Activated CD8-positive, alpha-beta T cell treated with anti-CD3 and anti-CD28 coated beads for 36 hours (primary cell): ENCODE measurements at regions not wholly inside any gene's neighbourhood (a gene's known extent, or its start where the extent isn't known, plus 50 kb on each side); places are given as distances from the start of the nearest gene placed in this dataset.
A peak's percentile ranks its signal among the peaks of the same experiment; 100 is the strongest.

Experiments used
- ATAC-seq: fragments of 200-7000 bp; cut with Tn5 transposase; one replicate; pipeline ENCODE4 v1.10.0; 2021; ENCODE audit warnings: mild to moderate bottlenecking, moderate library complexity
- CTCF ChIA-PET: fragments of 350-600 bp; sonication (Branson Sonifier 250); formaldehyde crosslinking; loops from one replicate; lab custom pipeline; 2021; ENCODE audit warnings: antibody characterized with exemption; lab: Charles Lee
- POLR2A ChIA-PET: fragments of 350-600 bp; sonication (Branson Sonifier 250); formaldehyde crosslinking; loops from one replicate; lab custom pipeline; 2021; ENCODE audit warnings: antibody characterized with exemption; lab: Charles Lee
- DNase-seq: peaks from one replicate; pipeline ENCODE4 v3.0.0-alpha.2; 2020
- H3K27ac Mint-ChIP-seq: one replicate; pipeline ENCODE4 v1.8.0; 2021; ENCODE audit warnings: mild to moderate bottlenecking, mixed read lengths
- H3K27me3 Mint-ChIP-seq: one replicate; pipeline ENCODE4 v1.8.0; 2021; ENCODE audit warnings: mixed read lengths
- H3K36me3 Mint-ChIP-seq: one replicate; pipeline ENCODE4 v1.8.0; 2021; ENCODE audit warnings: low read depth, mixed read lengths
- H3K4me1 Mint-ChIP-seq: one replicate; pipeline ENCODE4 v1.8.0; 2021; ENCODE audit warnings: low read depth, mixed read lengths
- H3K4me3 Mint-ChIP-seq: one replicate; pipeline ENCODE4 v1.8.0; 2021; ENCODE audit warnings: mild to moderate bottlenecking, moderate library complexity, mixed read lengths
- H3K9me3 Mint-ChIP-seq: one replicate; pipeline ENCODE4 v1.8.0; 2021; ENCODE audit warnings: mixed read lengths
- CTCF ChIP-seq: fragments of 200-600 bp; IDR thresholded peaks from one replicate; pipeline ENCODE4 v1.8.0; 2022; ENCODE audit warnings: antibody characterized with exemption, mild to moderate bottlenecking
- intact Hi-C: fragments of 100-400 bp; cut with micrococcal nuclease; formaldehyde crosslinking; loops from one replicate; pipeline ENCODE4 v1.10.0; 2022

DNA sequence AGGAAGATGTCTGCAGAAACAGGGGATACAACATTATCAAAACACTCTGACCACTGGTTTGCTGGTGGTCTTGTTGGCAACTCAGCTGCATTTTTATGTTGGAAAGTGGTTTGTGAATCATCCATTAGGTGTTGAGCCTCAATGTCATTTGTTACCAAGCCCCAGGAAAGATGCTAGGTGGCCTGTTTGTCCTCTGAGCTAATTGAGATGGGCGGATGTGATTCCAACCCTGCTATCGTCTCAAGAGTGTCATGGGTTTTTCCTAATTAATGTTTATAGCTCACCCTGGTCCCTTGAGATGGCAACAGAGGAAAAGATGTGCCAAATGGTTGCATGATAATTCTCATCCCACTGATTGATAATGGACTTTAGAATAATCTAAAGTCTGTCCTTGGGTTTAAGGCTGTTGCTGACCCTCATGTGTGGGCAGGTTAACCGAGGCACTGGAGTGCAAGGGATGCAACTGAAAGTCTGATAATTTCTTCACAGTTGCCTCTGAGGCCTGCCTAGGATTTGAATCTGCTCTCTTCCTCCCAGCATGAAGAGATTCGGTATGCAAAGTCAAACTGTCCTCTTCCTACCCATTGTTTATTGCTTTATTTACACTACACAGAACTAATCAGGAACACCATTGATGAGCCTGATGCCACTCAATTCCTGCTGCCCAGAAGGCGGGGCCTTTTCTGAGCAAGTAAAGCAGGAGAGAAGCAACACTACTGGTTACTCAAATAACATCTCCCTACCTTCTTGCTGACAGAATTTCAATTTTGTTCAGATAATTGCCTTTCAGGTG, 166.2 kb upstream of the TBC1D5 start:
- ChIA-PET POLR2A (interaction anchor here (0.6 kb wide), 1 partner anchor 43 kb away, joined by 3 read pairs; no protein-coding TSS in a partner anchor), CTCF (no interaction called here)
- no peak for TF ChIP-seq CTCF
- Mint-ChIP-seq H3K9me3 (no peaks in the 10 kb centered on the region), H3K4me1 (no peaks in the 10 kb centered on the region), H3K36me3 (no peaks in the 10 kb centered on the region), H3K27me3 (peaks cover 3% of the 10 kb centered on the region), H3K27ac (no peak overlapping the region), H3K4me3 (no peak overlapping the region)
- DNase-seq (no peak), ATAC-seq (no peak)
- intact Hi-C loops: no loop called here

DNA sequence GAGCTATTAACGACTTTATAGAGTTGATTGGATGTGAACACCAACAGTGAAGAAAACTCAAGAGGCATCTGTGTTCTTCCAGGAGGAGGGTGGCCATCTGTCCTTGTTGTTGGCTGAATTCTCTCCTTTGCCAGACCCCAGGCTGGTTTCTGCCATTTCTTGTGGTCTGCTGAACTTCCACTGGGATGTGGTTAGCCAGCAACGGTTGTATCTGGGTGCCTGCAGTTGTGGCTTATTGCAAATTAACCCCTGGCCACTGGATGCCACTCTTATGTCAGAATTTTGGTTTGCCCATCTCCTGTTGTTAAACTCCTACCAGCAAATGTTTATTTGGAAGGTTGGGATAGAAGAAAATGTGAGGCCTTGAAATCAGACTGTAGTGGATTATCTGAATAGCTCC, 163.6 kb upstream of the TBC1D5 start:
- POLR2A ChIA-PET: interaction anchor here (0.7 kb wide), 1 partner anchor 279 kb away, joined by 3 read pairs; no protein-coding TSS in a partner anchor
- Mint-ChIP-seq H3K27ac (no peak overlapping the region), H3K36me3 (no peaks in the 10 kb centered on the region), H3K4me1 (peaks cover 5% of the 10 kb centered on the region), H3K4me3 (no peak overlapping the region), H3K27me3 (no peaks in the 10 kb centered on the region), H3K9me3 (peaks cover 5% of the 10 kb centered on the region)
- no peak for TF ChIP-seq CTCF
- intact Hi-C loops: no loop called here
- CTCF ChIA-PET: interaction anchor here (1.0 to 1.4 kb wide), 3 partner anchors 10 to 442 kb away, joined by 3 to 4 read pairs (median 3); no protein-coding TSS in a partner anchor
- ATAC-seq (no peak), DNase-seq (no peak)

GRCh38 chr3:17901893-17902292, 159.5 kb upstream of the TBC1D5 start:
- peaks cover 2% of the 10 kb centered on the region for H3K27me3 Mint-ChIP-seq
- CTCF ChIA-PET: no interaction called here

GRCh38 chr3:17894434-17895060, 152.1 kb upstream of the TBC1D5 start:
- Mint-ChIP-seq H3K36me3 (no peaks in the 10 kb centered on the region), H3K27me3 (peaks cover 2% of the 10 kb centered on the region), H3K4me3 (no peak overlapping the region), H3K9me3 (peaks cover 5% of the 10 kb centered on the region), H3K4me1 (no peaks in the 10 kb centered on the region), H3K27ac (no peak overlapping the region)
- DNase-seq: peak; percentile 63
- POLR2A ChIA-PET: no interaction called here
- peak; percentile 51 for ATAC-seq
- CTCF ChIA-PET: interaction anchor here (0.6 to 1.5 kb wide), 10 partner anchors 12 to 1094 kb away, joined by 3 to 5 read pairs (median 3); no protein-coding TSS in a partner anchor
- intact Hi-C loops: no loop called here
- TF ChIP-seq CTCF: peak; percentile 38

More at GRCh38 chr3:17901893-17902292, 159.5 kb upstream of the TBC1D5 start:
- peaks cover 4% of the 10 kb centered on the region for H3K36me3 Mint-ChIP-seq
- ATAC-seq: no peak
- no peak for TF ChIP-seq CTCF
- POLR2A ChIA-PET: interaction anchor here (0.6 kb wide), 1 partner anchor 345 kb away, joined by 3 read pairs; no protein-coding TSS in a partner anchor
- H3K9me3 Mint-ChIP-seq: peaks cover 15% of the 10 kb centered on the region
- intact Hi-C loops: no loop called here
- H3K4me3 Mint-ChIP-seq: no peak overlapping the region
- DNase-seq: no peak
- no peak overlapping the region for H3K27ac Mint-ChIP-seq
- H3K4me1 Mint-ChIP-seq: peaks cover 5% of the 10 kb centered on the region
